NCI-H1930 (cell line): ENCODE measurements at regions not wholly inside any gene's neighbourhood (a gene's known extent, or its start where the extent isn't known, plus 50 kb on each side); places are given as distances from the start of the nearest gene placed in this dataset.
"Not testable (repeated sequence)": the region's sequence is repeated elsewhere in the genome, so short reads cannot be mapped to it uniquely, and the experiment has no call there.

Source experiments
- DNase-seq, 2 experiments: peaks; one replicate each; lab custom pipeline; 2025; lab: John Stamatoyannopoulos, UW

DNA sequence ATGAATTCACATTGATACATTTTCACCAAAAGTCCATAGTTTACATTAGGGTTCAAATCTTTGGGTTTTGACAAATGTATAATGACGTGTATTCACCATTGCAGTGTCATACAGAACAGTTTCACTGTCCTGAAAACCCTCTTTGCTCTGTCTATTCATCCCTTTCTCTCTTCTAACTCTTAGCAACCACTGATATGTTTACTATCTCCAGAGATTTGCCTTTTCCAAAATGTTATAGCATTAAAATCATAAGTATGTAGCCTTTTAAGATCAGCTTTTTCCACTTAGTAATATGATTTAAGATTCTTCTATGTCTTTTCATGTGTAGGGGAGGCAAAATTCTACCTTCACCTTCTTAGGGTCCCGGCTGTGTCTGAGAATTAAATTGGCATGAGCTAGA, 203.8 kb downstream of the TPRG1 start:
- DNase-seq, result no peak

DNA sequence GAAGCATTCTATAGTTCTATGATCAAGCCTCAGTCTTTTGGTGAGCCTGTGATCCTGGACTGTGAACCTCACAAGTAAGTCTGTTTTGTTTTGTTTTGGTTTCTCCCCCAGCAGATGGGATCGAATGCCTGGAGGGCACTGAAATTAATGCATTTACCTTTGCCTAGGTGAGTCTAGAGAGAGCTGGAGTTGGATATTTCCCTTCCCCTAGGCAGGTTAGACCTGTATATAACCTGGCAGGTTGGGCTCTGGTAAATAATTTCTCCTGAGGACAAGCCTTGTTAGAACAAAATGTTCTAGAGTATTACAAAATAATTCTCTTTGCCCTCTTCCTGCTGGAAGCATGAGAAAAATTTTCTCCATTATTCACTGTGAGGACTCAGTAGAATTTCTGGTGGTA, 211.9 kb downstream of the TPRG1 start:
- no peak for DNase-seq

DNA sequence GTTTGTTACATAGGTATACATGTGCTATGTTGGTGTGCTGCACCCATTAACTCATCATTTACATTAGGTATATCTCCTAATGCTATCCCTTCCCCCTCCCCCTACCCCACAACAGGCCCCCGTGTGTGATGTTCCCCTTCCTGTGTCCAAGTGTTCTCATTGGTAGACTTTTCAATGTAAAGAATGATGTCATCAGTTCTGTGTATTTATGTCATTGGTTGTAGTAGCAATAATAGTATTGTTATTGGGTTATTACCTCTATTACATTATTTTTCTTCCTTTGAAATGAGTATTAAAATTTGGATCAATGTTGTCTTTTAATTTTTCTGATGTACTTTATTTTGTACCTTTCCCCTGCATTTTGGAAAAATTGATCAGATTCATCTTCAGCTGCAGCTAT, 214.1 kb downstream of the TPRG1 start:
- DNase-seq, result not testable (repeated sequence)

DNA sequence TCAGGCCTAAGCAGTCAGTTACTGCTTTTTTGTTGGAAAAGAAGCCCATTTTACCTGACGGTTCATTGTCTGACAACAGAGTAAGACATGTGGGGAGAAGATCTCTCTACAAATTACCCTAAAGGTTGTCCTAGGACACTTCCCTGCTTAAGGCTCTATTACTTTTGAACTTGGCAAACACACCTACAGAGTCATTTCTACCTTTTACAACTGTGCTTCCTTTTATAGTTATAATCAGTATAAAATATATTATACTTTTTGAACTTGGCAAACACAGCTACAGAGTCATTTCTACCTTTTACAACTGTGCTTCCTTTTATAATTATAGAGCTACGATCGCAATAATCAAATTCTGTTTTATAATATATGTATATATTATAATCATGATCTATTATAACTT, 215.0 kb downstream of the TPRG1 start:
- DNase-seq, result no peak

DNA sequence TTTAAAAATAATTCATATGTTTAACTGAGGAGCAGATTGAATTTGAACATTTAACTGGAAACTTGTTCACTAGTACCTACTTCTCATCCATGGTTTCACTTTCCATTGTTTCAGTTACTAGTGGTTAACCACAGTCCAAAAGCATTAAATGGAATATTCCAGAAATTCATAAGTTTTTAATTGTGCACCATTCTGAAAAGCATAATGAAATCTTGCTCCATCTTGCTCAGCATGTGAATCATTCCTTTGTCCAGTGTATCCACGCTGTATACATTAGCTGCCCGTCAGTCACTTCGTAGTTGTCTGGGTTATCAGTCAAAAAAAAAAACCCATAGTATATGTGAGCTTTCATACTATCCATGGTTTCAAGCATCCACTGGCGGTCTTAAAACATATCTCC, 217.6 kb downstream of the TPRG1 start:
- no peak for DNase-seq

DNA sequence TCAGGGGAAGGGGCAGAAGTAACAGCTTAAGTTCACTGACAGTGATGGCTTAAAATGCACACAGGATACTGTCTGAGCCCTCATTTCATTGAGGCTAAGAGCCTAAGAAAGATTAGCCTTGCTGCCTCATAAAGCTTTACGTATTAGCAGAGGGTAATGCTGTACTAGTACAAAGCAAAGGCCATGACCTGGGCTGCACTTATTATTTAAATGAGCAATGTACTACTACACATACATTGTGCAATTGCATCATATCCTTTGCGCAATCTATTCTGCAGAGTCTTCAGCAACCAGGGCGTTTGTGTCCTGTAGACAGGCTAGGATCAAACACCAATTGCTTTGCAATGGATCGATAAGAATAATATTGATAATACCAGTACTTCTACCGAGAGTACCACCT, 221.8 kb downstream of the TPRG1 start:
- no peak for DNase-seq

DNA sequence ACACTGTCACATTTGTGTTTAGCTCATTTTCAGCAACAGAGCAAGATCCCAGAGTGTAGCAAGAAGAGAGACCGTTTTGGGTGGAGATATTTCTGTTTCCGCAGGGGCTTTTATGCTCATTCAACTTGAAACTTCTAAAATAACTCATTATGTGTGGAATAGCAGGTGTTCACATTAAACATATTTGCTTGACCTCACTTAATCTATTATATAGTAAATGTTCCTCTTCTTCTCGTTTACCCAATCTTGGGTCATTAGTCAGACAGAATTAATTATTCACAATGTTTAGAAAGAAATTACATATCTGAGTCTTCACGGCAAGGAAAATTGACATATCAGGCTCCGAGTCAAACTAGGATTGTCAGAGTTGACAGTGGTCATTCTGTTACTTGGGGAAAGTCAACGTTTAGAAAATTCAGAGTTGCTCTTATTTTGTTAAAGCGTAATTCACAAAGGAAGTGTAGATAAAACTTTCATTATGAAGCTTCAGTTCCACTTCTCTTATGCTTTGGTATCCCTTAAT, 222.9 kb downstream of the TPRG1 start:
- DNase-seq, result peak in 1 of 2 experiments; percentile 32

DNA sequence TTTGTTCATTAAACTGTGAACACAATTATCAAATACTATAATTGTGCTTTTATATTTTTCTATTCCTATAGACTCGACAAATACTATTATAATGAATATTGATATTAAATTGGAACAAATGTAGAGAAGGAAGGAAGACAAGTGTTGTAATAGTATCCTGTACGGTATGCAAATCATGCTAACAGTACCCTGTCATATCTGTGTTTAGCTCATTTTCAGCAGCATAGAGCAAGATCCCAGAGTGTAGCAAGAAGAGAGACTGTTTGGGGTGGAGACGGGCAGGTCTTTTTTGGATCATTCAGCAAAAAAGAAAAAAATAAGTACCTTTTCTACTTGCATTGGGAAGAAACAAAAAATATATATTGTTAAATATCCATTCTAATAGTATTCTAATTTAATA, 224.1 kb downstream of the TPRG1 start:
- DNase-seq, result no peak

DNA sequence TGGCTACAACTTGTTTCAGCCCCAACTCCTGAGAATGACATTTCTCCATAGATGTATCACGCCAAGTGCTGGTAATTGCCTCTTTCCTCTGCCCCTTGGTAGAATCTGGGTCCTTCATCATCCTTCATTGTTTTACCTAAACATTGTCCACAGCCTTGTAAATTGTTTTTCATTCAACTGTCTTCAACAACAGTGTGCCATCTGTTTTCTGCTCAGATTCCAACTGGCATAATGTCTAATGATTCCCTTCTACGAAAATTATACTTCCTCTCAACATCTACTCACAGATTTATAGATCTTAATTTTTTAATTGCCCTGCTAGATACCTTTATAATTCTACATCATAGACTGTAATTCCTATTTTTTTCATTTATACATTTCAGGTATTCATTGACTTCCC, 226.9 kb downstream of the TPRG1 start:
- DNase-seq, result no peak

DNA sequence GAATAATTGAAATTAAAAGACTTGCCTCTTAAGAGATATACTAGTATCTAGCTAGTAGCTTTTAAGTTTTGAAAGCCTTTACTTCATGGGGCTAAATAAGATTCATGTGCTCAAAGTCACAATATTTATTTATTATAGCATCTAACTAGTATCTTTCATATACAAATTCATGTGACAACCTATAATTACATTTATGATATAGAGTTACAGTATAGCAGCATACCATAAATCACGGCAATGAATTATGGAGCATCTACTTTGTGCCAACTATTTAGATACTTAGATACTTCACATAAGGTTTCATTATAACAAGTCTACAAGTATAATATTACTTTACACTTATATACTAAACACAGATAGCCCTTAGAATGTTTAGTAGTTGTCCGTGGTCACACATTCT, 229.4 kb downstream of the TPRG1 start:
- DNase-seq, result no peak

DNA sequence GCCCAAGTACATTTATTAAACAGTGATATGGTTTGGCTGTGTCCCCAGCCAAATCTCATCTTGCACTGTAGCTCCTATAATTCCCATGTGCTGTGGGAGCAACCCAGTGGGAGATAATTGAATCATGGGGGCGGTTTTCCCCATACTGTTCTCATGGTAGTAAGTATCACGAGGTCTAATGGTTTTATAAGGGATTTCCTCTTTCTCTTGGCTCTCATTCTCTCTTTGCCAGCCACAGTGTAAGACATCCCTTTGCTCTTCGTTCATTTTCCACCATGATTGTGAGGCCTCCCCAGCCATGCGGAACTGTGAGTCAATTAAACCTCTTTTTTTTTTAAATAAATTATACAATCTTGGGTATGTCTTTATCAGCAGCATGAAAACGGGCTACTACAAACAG, 228.0 kb upstream of the TP63 start:
- DNase-seq, result no peak

DNA sequence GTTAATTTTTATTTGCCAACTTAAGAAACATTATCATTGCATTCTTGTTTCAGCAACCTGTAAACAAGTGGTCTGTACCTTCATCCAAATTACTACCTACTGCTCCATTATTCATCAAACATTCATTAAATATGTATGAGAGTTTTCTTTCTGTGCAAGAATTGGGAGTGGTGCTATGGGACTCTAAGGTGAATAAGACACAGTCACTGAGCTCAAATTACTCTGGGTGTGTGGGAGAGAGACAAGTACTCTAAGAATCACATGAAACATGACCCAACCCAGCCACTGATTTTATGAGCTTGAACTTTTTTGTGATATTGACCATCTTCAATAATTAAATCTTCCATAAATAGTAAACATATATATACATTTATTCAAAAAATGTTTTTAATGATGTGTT, 227.2 kb upstream of the TP63 start:
- no peak for DNase-seq

DNA sequence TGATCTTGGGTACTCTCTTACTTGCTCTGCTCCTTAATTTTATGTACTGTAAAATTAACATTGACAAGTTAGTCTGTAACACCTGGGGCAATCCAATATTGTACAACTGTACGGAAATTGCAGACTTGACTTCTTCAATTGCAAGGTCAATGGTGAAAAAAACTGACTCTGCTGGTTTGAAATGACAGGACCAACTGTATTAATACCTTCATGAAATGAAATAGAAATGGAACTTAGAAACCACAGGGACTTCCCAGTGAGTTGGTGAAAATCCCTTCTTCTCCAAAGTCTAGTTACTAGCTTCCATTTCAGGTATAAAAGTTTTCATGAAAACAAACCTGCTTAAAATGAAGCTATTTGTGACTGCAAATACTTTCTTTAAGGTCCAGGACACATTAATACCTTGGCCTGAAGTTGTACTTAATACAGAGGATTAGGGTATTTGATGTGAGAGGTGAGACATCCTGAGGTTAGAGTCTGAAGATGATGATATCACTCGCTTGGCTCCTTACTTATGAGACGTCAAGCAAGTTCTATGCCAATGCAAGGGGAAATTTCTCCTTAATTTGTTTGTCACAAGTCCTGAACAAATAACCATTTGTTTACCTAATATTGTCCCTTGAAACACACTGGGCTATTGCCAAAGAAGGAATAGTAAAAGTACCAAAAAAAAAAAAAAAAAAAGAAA, 226.2 kb upstream of the TP63 start:
- DNase-seq, result no peak

DNA sequence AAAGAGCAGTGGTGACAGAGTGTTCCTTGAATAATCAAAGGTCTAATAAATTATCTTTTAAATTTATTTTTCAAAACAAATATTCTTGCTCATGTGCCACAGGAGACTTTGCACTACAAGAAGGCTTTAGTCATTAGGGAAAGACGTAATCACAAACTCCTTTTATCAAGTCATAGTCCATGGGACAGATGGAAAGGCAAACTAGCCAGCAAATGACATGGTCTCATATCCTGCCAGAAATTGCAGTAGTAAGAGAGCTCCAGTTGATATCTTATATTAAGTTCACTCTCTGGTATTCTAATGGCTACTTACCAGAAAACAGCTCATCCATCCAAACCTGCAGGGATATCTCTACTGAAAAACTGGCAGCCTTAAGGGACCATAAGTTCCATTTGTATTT, 225.0 kb upstream of the TP63 start:
- DNase-seq, result no peak

DNA sequence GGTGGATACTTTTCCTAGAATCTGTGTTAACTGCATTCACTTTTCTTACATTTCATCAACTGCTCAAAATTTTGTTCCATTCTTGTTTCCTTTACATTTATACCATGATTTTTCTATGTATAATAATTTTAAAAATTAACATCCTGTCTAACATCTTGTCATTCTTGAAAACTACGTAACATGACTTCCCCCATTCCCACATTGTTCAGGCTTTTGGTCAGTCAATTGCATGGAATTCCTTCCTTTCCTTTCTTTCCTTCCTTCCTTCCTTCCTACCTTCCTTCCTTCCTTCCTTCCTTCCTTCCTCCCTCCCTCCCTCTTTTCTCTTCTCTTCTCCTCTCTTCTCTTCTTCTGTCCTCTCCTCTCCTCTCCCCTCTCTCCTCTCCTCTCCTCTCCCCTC, 220.7 kb upstream of the TP63 start:
- no peak for DNase-seq

DNA sequence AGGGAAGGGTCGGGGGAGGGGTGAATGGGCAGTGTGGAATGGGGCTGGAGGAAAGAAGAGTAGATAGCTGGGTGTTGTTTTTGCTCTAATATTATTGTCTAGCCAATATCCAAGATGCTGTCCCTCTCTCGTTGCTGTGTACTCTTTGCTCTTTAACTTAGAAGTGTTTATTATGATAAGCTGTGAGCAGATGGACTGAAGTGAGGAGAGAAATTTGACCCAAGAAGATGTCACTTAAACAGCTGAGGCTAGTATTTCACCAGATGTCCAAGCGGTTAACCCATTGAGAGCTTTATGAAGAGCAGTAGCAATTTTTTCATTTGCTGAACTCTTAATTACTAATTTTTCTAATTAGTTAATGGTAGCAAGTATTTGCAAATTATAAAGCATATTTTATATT, 212.2 kb upstream of the TP63 start:
- DNase-seq, result no peak

DNA sequence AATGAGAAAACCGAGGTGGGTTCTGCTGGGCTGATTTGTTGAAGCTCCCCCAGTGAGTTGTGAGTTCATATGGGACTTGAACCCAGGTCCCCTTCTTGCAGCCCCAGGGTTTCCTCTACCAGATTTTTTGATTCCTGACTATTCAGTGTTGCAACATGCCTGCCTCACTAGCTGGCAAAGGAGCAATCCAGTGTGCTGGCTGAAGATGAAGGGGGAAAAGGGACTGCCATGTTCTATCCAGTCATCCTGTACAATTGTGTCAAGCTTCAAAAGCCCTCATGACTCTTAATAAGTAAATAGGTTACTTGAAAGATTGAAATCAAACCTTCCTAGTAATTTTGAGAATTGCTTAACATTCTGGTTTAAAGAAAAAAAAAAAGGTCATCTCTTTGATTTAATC, 211.5 kb upstream of the TP63 start:
- no peak for DNase-seq

DNA sequence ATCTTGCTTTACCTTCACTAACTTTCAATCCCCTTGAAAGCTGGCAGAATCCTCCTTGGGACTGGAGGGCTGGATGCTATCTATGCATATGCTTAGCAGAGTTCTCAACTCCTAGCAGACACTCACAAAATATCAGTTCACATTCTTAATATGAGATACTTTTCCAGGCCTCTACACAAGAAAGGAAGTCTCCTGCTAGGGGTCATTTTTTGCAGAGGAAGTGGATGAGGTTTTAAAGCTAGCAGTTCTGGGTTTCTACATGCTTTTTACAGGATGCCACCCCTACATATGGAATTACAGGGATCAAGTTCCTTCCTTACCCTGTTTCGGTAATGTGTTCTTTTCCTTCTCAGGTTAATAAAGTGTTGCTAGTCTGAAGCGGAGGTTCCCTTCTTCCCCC, 206.3 kb upstream of the TP63 start:
- DNase-seq, result no peak

DNA sequence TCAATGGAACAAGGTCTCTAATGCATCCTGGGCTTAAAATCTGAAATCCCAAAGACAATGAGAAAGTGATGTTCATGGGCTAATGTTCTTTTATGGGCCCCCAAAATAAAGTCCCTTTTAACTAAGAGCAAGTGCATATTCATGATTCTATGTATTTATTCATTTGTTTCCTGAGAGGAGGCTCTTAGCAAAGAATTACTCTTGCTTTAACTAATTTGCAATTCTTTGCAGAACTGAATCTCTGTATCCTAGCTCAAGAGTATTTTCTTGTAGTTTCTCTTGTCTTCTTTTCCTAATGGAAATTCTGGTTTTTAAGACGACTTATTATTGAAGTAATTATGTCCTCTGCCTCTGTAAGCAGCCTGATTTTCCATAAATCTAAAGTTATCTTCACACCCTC, 202.2 kb upstream of the TP63 start:
- DNase-seq, result no peak

DNA sequence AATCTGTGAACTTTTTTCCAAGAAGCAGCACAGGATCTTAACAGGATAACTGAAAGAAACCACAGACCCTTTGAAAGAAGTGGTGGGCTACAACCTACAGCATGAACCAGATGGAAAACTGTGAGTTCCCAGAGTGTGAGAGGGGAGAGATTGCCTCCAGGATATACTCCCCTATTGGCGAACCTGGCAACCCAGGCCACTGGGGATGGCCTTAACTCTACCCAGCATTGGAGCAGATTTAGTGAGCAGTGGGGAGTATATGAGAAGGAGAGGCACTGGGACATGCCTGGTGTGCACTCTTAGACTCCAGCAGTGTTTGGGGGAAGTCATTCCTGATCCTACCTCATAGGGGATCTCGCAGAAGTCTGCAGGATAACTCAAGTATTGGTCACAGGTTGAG, 201.0 kb upstream of the TP63 start:
- no peak for DNase-seq

DNA sequence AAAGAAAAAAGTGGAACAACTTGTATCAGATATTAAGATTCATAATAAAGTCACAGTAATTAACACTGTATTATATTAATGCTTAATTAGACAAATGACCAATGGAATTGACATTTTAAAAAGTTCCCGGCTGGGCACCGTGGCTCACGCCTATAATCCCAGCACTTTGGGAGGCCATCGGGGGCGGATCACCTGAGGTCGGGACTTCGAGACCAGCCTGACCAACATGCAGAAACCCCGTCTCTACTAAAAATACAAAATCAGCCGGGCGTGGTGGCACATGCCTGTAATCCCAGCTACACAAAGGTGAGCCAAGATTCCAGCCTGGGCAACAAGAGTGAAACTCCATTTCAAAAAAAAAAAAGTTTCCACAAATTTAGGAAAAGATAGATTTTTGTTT, 188.9 kb upstream of the TP63 start:
- not testable (repeated sequence) for DNase-seq

DNA sequence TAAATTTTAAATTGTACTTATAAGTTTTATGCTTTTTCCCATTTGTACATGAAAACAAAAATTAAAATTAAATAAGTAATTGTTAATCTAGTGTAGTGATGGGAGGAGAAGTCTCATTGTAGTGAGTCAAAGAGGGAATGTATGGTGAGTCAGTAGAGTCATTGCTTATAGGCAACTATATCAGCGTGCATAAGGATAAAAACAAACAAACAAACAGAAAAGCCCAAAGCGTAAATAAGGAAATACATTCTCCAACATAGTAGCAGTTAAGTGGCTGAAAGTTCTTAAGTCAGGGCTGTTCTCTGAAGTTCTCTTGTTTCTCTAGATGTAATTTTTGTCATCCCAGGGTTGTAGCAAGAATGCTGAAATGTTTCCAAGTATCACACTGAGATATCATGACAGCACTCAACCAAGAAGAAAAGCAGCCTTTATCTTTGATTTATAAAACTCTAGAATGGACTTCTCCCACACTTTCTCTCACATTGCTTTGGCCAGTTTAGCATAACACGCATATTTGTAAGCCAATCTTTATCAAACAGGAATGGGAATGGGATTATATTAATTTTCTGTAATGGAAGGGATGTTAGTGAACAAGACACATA, 184.1 kb upstream of the TP63 start:
- no peak for DNase-seq

DNA sequence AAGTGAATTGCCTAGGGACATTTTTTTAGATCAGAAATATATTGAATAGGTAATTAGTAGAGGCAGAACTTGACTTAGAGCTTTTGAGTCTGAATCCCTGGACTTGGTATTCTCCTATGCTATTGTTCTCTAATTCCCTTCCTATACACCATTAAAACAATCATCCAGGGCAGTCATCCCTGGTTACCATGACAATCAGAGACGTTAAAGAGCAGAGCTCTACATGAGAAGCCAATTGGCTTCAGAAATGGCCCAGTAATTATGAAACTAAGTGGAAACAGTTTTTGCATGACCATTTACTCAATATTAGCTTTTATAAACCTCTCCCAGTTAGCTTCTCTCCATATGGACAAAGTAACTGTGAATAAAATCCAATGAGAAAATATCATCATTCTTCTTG, 182.1 kb upstream of the TP63 start:
- no peak for DNase-seq

DNA sequence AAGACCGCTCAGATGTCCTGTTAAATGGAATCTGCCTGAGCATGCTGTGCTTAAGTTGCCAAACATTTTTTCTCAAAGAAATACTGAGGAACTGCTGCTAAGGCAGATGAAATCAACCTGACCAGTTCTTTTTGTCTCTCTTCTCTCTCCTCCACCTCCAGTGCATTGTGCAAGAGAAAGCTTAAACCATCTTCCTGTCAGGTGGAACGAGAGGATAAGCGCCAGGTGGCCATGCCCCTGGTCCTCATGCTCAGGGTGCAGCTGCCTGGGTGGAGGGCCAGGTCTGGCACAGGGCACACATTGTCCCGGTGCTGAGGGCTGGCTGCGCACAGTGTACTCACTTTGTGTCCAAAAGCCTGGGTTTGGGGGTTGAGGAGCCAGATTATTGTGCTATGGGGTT, 176.2 kb upstream of the TP63 start:
- no peak for DNase-seq
